Stimulated activated naive CD8-positive, alpha-beta T cell treated with anti-CD3 and anti-CD28 coated beads, Interleukin-15, amount 100 ng/mL, for 72 hours (primary cell): ENCODE measurements at regions not wholly inside any gene's neighbourhood (a gene's known extent, or its start where the extent isn't known, plus 50 kb on each side); places are given as distances from the start of the nearest gene placed in this dataset.

Experiments
- ATAC-seq: fragments of 150-1000 bp; cut with Tn5 transposase; 2 replicates; pipeline ENCODE4 v1.10.0; 2021; ENCODE audit warnings: mild to moderate bottlenecking, moderate library complexity
- DNase-seq, 2 donors: peaks; one replicate each; pipeline ENCODE4 v3.0.0; 2021 to 2022
- H3K27ac Mint-ChIP-seq, 2 donors: one replicate each; pipeline ENCODE4 v1.8.0; 2022; ENCODE audit warnings: mild to moderate bottlenecking in 2 of 2, mixed read lengths in 2 of 2, moderate library complexity in 2 of 2
- H3K27me3 Mint-ChIP-seq: one replicate; pipeline ENCODE4 v1.8.0; 2022; ENCODE audit warnings: mixed read lengths
- H3K4me1 Mint-ChIP-seq: one replicate; pipeline ENCODE4 v1.8.0; 2022; ENCODE audit warnings: mild to moderate bottlenecking, mixed read lengths
- H3K4me3 Mint-ChIP-seq, 2 donors: one replicate each; pipeline ENCODE4 v1.8.0; 2022; ENCODE audit warnings: mild to moderate bottlenecking in 2 of 2, mixed read lengths in 2 of 2, moderate library complexity in 1 of 2
- H3K9me3 Mint-ChIP-seq, 2 donors: one replicate each; pipeline ENCODE4 v1.8.0; 2022; ENCODE audit warnings: mixed read lengths in 2 of 2

- Mint-ChIP-seq H3K27me3 (no peaks in the 10 kb centered on the region), H3K9me3 (peaks cover 7 to 11% of the 10 kb centered on the region in 2 donors), H3K27ac (no peak overlapping the region), H3K4me1 (no peaks in the 10 kb centered on the region), H3K4me3 (no peak overlapping the region)
- no peak for DNase-seq
- no peak for ATAC-seq
Measured at GRCh38 chr3:174784206-174784934, 74.8 kb upstream of the NAALADL2 start.

GRCh38 chr3:174786825-174787224 is 72.3 kb upstream of the NAALADL2 start:
- Mint-ChIP-seq H3K27ac (no peak overlapping the region), H3K4me1 (no peaks in the 10 kb centered on the region), H3K27me3 (no peaks in the 10 kb centered on the region), H3K9me3 (no peaks in the 10 kb centered on the region), H3K4me3 (no peak overlapping the region)
- no peak for ATAC-seq
- no peak for DNase-seq

- no peak overlapping the region for H3K4me3 Mint-ChIP-seq
- H3K27me3 Mint-ChIP-seq: no peaks in the 10 kb centered on the region
- H3K9me3 Mint-ChIP-seq: no peaks in the 10 kb centered on the region
- no peak for DNase-seq
- ATAC-seq: no peak
- H3K4me1 Mint-ChIP-seq: no peaks in the 10 kb centered on the region
- no peak overlapping the region for H3K27ac Mint-ChIP-seq
Measured at GRCh38 chr3:174791161-174791560, 68.0 kb upstream of the NAALADL2 start.

- no peak for ATAC-seq
Measured at GRCh38 chr3:174792864-174793263, 66.3 kb upstream of the NAALADL2 start.

More at GRCh38 chr3:174792864-174793263, 66.3 kb upstream of the NAALADL2 start:
- no peak for DNase-seq
- Mint-ChIP-seq H3K4me3 (no peak overlapping the region), H3K4me1 (no peaks in the 10 kb centered on the region), H3K27me3 (no peaks in the 10 kb centered on the region), H3K27ac (no peak overlapping the region), H3K9me3 (peaks cover 4% of the 10 kb centered on the region in 2 donors)
